GM18511 (cell line): ENCODE measurements at regions not wholly inside any gene's neighbourhood (a gene's known extent, or its start where the extent isn't known, plus 50 kb on each side); places are given as distances from the start of the nearest gene placed in this dataset.
"Not testable (repeated sequence)": the region's sequence is repeated elsewhere in the genome, so short reads cannot be mapped to it uniquely, and the experiment has no call there.

Experiments
- ATAC-seq: cut with Tn5 transposase; IDR thresholded peaks from one replicate; pipeline ENCODE4 v1.9.1; 2021; ENCODE audit warnings: mild to moderate bottlenecking, moderate library complexity; ENCODE audit not compliant: unreplicated experiment

DNA sequence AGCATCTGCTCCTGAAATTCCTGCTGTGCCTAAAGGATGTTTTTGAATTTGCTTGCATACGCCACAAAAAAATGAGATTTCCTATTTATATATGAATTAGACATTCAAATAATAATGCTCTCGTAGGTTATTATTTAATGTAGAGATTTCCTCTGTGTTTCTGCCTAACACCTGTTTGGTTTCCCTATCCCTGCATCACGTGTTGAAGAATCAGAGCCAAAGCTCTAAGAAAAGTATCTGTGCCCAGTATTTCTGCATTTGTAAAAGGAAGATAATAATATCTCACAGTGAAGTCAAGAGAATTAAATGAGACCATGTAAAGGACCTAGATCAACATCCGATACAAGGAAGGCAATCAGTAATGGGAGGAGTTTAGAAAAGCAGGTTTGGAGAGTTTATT lies 179.5 kb downstream of the HNRNPD start:
- ATAC-seq = no peak

DNA sequence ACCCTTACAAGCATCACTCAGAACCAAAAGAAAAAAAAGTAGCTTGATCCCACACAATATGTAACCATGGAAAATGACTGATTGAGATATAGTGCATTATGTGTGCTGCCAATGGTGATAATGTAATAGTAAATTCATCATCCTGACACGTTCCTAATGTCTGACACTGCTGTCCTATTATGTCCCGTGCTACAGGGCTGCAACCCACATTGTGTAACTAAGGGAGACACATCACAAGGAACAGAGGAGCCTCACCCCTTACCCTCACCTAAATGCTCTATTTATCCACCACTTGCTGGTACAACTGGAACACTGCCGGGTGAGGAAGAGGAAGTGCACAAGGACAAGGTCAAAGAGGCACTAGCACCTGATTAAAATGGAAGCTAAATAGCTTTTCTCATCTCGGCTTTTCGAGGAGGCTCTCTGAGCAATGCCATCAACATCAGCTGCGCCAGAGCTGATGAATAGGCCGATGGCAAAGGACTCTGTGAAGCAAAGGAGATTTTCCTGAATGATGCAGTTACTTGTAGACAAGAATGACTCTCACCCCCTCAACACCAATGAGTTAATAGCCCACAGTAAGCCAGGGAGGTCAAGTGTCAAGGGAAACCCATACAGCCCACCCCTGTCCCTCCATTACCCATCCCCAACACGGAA lies 181.6 kb downstream of the HNRNPD start:
- no peak for ATAC-seq

DNA sequence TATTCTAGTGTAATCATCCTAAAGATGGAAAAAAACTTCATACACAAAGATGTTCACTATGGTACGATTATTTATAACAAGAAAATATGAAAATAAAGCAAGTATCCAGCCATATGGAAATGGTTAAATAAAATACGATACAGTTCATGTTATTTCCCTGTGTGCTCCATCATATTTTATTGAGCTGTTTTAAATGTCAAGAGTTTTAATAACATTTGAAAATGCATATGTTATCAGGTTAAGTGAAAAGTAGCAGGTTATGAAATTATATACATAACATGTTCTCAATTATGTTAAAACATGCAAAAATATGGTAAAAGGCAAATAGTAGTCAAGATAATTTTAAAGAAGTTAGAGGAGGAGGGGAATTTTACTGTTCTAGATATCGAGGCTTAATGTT lies 192.0 kb downstream of the HNRNPD start:
- no peak for ATAC-seq

DNA sequence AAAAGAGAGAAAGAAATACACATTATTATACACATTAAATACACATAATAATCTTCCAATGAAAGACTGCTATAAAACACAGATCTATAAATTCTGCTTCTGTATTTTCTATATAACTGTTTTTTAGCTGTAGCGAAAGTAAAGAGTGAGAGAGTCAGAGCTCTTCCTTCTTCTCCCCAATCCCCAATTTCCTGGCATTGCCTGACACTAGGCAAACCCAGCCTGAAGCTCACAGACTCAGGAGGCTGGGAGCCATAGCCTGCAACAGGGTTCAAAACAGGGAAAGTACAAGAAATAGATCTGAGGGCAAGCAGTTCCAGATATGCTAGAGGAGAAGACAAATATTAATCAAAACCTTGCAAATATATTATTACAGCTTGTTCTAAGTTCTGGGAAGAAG lies 201.6 kb downstream of the HNRNPD start:
- ATAC-seq = no peak

DNA sequence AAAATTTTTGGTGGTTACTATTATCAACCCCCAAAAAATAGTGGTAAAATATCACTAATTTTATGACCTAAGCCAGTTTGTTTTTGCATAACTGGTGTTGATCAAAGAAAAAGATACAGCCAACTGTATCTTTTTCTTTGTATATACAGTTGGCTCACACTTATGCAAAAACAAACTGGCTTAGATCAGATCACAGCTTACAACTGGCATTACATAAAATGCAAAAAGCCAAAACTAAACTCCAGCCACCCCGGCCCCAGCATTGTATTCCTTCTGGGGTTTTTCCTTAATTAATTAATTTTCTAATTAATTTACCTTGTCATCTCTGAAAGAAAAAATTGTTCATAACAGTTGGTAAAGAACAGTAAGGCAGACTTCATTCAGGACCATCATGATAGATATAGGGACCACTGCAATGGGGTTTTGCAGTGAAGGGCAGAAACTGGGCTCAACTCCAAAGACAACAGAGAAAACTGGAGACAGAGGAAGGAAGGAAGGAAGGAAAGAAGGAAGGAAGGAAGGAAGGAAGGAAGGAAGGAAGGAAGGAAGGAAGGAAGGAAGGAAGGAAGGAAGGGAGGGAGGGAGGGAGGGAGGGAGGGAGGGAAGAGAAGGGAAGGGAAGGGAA lies 202.1 kb downstream of the HNRNPD start:
- ATAC-seq = no peak

DNA sequence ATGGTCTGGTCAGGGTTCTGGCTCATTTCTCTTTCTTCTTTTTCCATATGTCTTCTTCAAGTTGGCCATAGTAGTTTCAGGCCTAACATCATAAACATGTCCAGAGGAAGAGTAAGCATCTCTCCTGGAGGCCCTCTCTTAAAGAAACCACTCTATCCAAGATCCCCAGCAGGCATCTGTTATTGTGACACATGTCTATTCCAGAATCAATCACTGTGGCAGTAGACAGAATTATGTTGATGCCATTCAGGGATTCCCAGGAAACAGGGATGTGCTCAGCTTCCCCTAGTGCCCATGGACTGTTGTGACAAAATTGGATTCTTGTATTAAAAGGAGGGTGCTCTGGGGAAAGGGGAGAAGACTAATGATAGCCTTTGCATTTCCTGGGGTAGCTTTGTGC lies 224.0 kb downstream of the HNRNPD start:
- ATAC-seq = no peak

DNA sequence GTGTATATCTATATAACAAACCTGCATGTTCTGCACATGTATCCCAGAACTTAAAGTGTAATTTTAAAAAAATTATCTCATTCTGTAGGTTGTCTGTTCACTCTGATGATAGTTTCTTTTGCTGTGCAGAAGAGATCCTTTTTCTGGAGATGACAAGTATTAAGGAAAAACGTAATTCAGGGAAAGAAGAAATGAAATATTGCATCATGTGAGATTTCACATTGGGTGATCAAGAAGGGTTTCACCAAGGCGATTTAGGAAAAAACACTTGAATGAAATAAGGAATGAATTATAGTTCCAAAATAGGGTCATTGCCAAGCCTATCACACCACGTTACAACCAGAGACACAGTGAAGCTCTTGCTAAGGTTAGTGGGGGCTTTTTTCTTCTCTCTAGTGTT lies 227.9 kb downstream of the HNRNPD start:
- ATAC-seq = no peak

DNA sequence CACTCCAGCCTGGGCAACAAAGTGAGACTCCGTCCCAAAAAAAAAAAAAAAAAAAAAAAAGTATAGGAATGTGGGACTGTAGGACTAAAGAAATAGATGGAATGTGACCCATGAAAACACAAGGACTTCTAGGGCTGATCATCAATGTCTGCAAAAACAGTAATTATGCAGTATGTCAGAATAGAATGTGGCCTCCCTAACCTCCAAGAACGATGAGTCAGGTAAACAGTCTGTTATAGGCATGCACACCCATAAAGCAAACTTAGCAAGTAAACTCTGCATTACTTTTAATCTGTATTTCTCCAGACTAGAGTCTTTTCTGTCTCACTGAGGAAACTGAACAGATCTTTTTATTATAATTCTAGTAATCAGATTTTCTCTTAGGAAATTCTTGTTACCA lies 233.4 kb downstream of the HNRNPD start:
- no peak for ATAC-seq

DNA sequence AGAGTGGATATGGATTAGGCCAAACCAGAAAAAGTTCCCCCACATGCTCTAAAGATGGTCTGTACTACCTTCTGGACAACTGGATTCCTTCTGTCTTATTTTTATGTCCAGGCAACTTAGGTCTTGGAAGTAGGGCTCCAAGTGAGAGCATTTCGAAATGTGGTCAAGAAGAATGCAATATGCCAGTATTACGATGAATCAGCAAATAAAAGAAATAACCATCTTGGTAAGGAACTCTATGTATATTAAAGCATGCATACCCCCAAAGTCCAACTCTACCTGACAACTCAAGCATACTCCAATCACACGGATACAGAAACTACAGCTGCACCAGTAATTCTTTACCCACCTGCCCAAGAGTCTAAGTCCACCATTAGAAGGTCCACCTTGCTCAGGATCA lies 234.5 kb downstream of the HNRNPD start:
- ATAC-seq = no peak

DNA sequence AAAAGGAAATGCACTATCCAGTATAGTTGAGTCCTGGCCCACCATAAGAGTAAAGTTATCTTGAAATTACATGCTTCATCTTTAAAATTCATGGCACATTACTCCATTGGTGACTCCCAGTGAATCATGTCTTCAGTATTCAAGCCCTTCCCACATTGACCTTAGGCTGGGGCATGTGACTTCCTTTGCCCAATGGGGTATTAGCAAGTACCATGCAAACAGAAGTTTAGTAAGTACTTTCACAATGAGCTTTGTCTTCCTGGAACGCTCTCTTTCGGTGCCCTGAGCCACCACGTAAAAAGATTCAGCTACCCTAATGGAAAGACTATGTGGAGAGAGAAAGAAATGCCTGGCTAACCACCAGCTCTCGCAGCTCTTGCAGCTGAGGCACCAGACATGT lies 235.4 kb downstream of the HNRNPD start:
- ATAC-seq = no peak

DNA sequence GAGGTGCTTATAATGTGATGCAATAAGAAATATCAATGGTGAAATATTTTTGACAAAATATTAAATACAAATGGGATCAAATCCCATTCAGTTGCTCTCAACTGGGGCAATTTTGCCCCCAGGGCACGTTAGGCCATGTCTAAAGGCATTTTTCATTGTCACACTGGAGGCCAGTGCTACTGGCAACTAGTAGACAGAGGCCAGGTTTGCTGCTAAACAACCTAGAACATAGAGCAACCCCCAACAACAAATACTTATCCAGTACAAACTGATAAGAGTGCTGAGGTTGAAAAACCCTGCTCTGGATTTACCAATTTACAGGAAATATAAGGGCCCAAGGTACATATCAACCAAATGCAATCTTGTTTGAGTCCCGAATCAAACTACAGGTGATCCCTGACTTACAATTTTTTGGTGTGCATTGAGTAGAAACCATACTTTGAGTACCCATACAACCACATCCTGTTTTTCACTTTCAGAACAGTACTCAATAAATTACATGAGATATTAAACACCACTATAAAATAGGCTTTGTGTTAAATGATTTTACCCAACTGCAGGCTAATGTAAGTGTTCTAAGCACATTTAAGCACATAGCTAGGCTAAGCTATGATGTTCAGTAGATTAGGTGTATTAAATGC lies 237.5 kb downstream of the HNRNPD start:
- peak; percentile 70 for ATAC-seq

DNA sequence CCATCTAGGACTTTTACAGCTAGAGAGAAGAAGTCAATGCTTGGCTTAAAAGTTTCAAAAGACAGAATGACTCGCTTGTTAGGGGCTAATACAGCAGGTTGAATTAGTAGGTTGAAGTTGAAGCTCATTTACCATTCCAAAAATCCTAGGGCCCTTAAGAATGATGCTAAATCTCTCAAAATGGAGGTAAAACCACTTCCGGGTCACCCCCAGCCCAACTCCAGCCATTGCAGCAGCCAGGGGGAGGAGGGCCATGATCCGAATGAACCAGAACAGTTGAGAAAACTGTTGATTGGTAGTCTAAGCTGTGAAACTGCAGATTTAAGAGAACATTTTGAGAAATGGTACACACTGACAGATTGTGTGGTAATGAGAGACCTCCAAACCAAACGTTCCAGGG lies 245.4 kb downstream of the HNRNPD start:
- ATAC-seq = no peak

DNA sequence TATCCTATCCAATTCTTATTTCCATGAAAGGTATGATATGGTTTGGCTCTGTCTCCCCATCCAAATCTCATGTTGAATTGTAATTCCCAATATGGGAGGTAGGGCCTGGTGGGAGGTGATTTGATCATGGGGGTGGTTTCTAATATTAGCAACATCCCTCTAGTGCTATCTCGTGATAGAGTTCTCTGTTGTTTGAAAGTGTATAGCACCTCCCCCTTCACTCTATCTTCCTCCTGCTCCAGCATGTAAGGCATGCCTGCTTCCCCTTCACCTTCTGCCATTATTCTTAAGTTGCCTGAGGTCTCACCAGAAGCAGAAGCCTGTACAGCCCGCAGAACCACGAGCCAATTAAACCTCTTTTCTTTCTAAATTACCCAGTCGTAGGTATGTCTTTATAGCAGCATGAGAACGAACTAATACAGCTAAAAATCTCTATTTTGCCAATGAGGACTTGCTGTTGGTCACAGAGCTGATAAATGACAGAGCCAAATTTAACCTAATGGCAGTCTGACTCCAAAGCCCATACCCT lies 247.2 kb downstream of the HNRNPD start:
- ATAC-seq = no peak

DNA sequence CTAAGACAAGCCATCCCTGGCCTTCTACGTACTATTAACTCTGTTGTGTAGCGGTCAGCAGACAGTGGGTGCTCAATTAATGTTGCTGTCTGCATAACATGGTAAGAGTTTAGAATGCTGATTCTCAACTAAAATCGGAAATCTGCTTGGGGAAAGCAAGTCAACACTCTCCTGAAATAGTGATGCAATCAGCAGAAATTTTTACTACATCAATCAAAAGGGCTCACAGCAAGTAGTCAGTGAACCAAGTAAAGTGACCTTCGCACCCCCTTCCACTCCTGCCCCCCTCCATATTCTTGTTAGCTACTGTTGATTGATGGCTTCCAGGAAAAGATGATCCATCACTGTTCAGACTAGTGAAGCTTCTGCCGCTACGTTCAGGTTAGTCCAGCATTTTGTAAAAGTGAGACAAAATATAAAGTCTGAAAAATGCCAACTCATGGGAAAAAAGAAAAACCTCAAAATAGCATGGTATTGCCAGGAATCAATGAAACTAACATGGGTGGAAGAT lies 247.9 kb downstream of the HNRNPD start:
- ATAC-seq = no peak

DNA sequence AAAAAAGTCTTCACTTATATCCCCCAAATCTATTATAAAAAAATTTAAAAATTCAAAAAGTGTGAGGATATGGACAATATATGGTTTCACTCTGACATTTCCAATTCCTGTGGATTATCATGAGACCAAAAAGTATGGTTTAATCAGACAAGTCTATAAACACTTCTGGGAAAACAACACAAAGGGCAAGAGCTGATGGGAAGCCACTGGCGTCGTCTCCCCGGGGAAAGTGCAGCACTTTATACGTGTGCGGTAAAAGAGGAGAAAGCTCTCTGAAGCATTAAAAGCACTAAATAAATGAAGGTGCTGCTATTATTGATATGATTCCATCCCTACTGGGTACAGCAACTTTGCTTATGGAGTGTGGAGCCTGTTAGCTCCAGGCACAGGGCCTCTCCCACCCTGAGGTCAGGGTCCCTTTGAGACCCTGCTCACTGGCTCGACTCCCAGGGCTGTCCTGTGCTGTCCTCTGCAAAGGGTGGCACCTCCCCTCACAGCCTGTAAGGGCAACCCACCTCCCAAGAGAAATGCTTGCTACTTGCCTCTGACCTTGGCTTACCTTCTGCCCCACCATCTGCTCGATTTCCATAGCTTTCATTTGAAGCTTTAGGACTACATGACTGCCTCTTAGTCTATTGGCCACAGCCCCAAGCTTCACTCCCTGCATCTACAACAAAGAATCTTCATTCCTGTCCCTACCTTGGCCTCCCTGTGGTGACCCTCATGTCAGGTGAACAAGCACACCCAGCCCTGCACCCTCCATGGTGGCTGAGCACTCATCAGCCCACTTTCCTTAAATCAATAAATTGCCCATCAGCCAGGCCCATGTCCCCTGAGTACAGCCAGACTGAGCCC lies 248.6 kb downstream of the HNRNPD start:
- no peak for ATAC-seq

DNA sequence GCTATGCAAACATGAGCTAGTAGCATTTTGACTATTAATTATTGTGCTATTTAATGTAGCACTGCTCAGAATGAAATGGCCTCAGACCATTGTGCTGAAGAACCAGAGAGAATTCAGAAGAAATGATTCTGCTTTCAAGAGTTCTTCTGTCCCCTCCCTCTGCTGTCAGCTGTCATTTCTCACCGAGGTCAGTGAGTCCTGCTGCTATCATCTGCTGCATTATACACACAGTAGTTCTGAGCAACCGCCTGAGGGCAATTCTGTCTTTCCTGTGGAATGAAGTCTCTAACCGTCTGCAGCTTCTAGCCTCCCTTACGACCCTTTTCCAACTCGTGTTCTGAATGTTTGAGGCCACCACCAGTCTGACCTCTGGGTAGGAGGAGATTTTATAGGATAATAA lies 249.4 kb downstream of the HNRNPD start:
- ATAC-seq = no peak

DNA sequence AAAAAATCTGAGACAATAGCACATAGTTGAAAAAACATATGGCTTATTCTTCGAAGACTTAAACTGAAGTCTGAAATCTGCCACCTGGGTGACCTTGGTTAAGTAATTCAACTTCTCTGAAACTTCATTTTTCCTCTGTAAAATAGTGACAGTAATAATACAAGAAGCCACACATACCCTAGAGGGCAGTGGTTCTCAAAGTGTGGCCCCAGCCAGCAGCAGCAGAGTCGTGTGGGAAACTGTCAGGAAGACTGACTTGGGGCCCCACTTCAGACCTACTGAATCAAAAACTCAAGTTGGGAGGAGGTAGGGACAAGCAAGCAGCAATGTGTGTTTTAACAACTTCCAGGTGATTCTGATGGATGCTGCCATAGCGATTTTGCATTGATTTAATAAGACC lies 249.9 kb downstream of the HNRNPD start:
- no peak for ATAC-seq

DNA sequence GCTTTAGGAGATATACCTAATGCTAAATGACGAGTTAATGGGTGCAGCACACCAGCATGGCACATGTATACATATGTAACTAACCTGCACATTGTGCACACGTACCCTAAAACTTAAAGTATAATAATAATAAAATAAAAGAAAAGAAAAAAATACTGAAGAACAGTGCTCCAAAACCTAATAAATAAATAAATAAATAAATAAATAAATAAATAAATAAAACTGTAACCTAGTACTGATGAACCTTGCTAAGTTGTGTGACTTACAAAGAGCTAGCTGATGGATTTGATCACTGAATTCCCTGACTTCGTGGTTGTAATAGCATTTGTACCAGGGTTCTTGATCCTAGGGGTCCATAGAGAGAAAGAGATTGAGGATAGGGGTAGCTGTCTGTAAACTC lies 258.6 kb downstream of the HNRNPD start:
- not testable (repeated sequence) for ATAC-seq

DNA sequence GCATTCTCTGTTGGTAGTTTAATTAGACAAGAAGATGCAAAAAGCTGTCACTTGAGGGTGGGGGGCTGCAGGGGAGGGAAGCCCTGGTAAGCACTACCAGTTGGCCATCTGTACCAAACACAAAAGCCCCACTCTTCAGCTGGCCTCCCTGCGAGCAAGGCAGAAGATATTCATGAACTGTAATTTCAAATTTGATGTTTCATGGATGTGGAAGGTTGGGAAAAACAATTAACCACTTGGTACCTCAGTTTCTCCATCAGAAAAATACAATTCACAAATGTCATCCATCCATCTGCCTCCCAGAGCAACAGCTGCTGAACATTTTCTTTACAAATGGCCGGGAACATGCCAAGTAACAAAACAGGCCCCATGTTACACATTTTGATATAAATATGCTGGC lies 265.3 kb downstream of the HNRNPD start:
- ATAC-seq = no peak

DNA sequence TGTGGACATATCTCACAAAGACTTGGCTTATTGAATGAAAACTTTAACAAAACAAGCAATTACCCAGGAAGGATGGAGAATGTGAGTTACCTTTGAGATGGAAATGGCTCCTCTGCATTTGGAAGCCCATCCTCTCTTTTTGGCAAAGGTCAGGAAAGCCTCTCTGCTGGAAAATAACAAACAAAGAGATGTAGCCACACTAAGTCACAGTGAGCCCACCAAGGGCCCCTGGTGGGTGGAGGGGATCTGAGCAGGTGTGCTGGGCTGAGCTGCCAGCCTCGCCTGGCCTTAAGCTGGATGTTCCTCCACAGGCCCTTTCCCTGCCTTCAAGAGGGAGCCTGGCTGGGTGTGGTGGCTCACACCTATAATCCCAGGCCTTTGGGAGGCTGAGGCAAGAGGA lies 269.2 kb downstream of the HNRNPD start:
- no peak for ATAC-seq

DNA sequence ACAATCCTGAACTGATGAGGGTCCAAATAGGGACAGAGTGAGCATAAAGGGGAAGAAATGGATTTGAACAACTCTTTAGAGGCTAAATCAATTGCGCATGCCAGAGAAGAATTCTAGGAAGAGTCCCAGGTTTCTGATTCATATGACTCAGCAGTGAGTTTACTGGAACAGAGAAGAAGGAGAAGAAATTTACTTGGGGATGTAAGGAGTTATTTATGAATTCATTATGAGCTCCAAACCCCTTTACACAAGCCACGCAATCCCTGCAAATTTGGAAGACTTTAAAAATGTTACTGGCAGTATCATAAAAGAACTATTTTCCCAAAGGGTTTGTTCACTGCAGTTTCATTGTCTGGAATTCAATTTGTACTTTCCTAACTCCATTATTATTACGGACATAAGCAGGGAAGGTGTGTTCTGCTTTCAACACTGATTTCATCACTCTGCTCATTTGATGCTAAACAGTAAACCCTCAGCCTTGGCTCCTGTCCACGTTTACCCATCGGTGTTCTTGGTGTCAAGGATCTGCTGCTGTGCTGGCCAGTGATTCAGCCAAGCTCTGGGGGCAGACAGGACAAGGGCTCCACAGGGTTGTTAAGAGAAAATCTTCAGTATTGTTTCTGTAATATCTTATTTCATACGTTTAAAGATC lies 273.7 kb downstream of the HNRNPD start:
- no peak for ATAC-seq
